Fibroblast of lung (primary cell): ENCODE measurements at regions not wholly inside any gene's neighbourhood (a gene's known extent, or its start where the extent isn't known, plus 50 kb on each side); places are given as distances from the start of the nearest gene placed in this dataset.

Experiments used
- DNase-seq, 2 donors: peaks; one replicate each; pipeline versions ENCODE4 v3.0.0 to v3.0.0-alpha.2; 2010; ENCODE audit warnings: low read depth in 2 of 2
- H2AFZ ChIP-seq: 2 replicates; pipeline ENCODE4 v1.5.1; 2012; ENCODE audit warnings: low read length, control low read depth, inconsistent platforms
- H3K27ac ChIP-seq: 2 replicates; pipeline ENCODE4 v1.5.1; 2011; ENCODE audit warnings: low read length, control low read depth; ENCODE audit not compliant: insufficient read depth
- H3K27me3 ChIP-seq: 2 replicates; pipeline ENCODE4 v1.5.1; 2011; ENCODE audit warnings: mild to moderate bottlenecking, low read length; ENCODE audit not compliant: control insufficient read depth, insufficient read depth
- H3K36me3 ChIP-seq: 2 replicates; pipeline ENCODE4 v1.5.1; 2011; ENCODE audit warnings: low read length; ENCODE audit not compliant: control insufficient read depth, insufficient read depth
- H3K4me1 ChIP-seq: 2 replicates; pipeline ENCODE4 v1.5.1; 2011; ENCODE audit warnings: low read length; ENCODE audit not compliant: control insufficient read depth, insufficient read depth; ENCODE audit errors: extremely low read depth
- H3K4me2 ChIP-seq: 2 replicates; pipeline ENCODE4 v1.5.1; 2011; ENCODE audit warnings: low read length, control low read depth; ENCODE audit not compliant: insufficient read depth; ENCODE audit errors: extremely low read depth
- H3K4me3 ChIP-seq, 4 experiments: fragments of 200-600 bp in 1 of 4; sonication (generic) in 1 of 4; replicated peaks in 1 of 4; 2 replicates each; pipeline ENCODE4 v1.5.1; 2011 to 2016; ENCODE audit warnings: low read length in 4 of 4, low read depth in 3 of 4, mild to moderate bottlenecking in 3 of 4, control low read depth in 2 of 4, inconsistent platforms in 1 of 4, mixed read lengths in 1 of 4; ENCODE audit not compliant: insufficient read depth in 1 of 4; ENCODE audit errors: control extremely low read depth in 1 of 4
- H3K79me2 ChIP-seq: 2 replicates; pipeline ENCODE4 v1.5.1; 2012; ENCODE audit warnings: mild to moderate bottlenecking, low read length, inconsistent platforms; ENCODE audit not compliant: control insufficient read depth, insufficient read depth
- H3K9ac ChIP-seq: 2 replicates; pipeline ENCODE4 v1.5.1; 2011; ENCODE audit warnings: mild to moderate bottlenecking, low read length, control low read depth; ENCODE audit not compliant: insufficient read depth
- H3K9me3 ChIP-seq: 2 replicates; pipeline ENCODE4 v1.5.1; 2012; ENCODE audit warnings: low read depth, low read length; ENCODE audit not compliant: control insufficient read depth, insufficient read depth
- H4K20me1 ChIP-seq: 2 replicates; pipeline ENCODE4 v1.5.1; 2011; ENCODE audit warnings: low read length; ENCODE audit not compliant: control insufficient read depth, insufficient read depth; ENCODE audit errors: extremely low read depth
- CTCF ChIP-seq, 2 donors: IDR thresholded peaks in 1 of 2; conservative IDR thresholded peaks in 1 of 2; 1 replicate in 1 of 2; 2 replicates in 1 of 2; pipeline ENCODE4 v1.5.1; 2011 to 2012; ENCODE audit warnings: low read length in 2 of 2, control low read depth in 1 of 2, inconsistent platforms in 1 of 2, low read depth in 1 of 2, mild to moderate bottlenecking in 1 of 2
- EZH2 ChIP-seq: IDR thresholded peaks from 2 replicates; pipeline ENCODE4 v1.5.1; 2012; ENCODE audit warnings: low read length, control low read depth, mild to moderate bottlenecking; ENCODE audit errors: missing control alignments

GRCh38 chr6:139862311-139862710, 487.9 kb upstream of the CITED2 start:
- DNase-seq = peak; percentile 16 to 39

GRCh38 chr6:139860203-139860602, 485.8 kb upstream of the CITED2 start:
- Histone ChIP-seq H3K79me2 (no peaks in the 10 kb centered on the region), H3K27me3 (no peaks in the 10 kb centered on the region), H3K4me2 (no peak overlapping the region), H4K20me1 (no peaks in the 10 kb centered on the region), H3K36me3 (no peaks in the 10 kb centered on the region), H3K9ac (no peak overlapping the region), H3K27ac (no peak overlapping the region), H3K4me3 (no peak overlapping the region), H3K4me1 (peaks cover 7% of the 10 kb centered on the region), H2AFZ (no peak overlapping the region), H3K9me3 (no peaks in the 10 kb centered on the region)
- DNase-seq = no peak
- TF ChIP-seq EZH2 (no peak), CTCF (conservative IDR thresholded peaks at IDR 0.05 in 1 of 2, IDR thresholded peaks at IDR 0.05 in 1 of 2; ENCODE audit: low read depth in 1 of 2, low read length in 2 of 2) (no peak)

More at GRCh38 chr6:139862311-139862710, 487.9 kb upstream of the CITED2 start:
- H3K9ac ChIP-seq = no peak overlapping the region
- H3K79me2 ChIP-seq = no peaks in the 10 kb centered on the region
- H4K20me1 ChIP-seq = no peaks in the 10 kb centered on the region
- H2AFZ ChIP-seq = no peak overlapping the region
- no peaks in the 10 kb centered on the region for H3K27me3 ChIP-seq
- no peaks in the 10 kb centered on the region for H3K36me3 ChIP-seq
- H3K27ac ChIP-seq = no peak overlapping the region
- no peak overlapping the region for H3K4me2 ChIP-seq
- TF ChIP-seq CTCF (conservative IDR thresholded peaks at IDR 0.05 in 1 of 2, IDR thresholded peaks at IDR 0.05 in 1 of 2; ENCODE audit: low read depth in 1 of 2, low read length in 2 of 2) (no peak), EZH2 (no peak)
- H3K9me3 ChIP-seq = no peaks in the 10 kb centered on the region
- H3K4me1 ChIP-seq = no peaks in the 10 kb centered on the region
- H3K4me3 ChIP-seq = no peak overlapping the region

DNA sequence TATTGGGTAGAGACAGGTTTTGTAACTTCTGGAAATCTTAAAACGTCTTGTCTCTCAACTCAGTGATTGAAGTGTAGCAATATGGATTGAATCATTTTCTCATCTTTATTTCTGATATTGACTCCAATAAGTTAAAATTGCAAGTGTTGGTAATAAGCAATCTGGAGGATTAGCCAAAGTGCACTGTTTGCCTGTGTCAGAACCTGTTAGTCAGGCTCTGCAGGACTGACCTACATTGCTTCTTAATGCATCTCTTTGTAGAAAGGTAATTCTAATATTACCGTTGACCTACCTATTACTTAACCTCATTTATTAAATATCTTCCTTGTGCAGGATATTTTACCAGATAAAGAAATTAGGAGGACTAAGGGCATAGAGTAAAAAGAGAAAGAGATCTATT, 484.0 kb upstream of the CITED2 start:
- H3K4me3 ChIP-seq = no peak overlapping the region
- no peaks in the 10 kb centered on the region for H4K20me1 ChIP-seq
- H3K79me2 ChIP-seq = no peaks in the 10 kb centered on the region
- no peak for TF ChIP-seq CTCF (conservative IDR thresholded peaks at IDR 0.05 in 1 of 2, IDR thresholded peaks at IDR 0.05 in 1 of 2; ENCODE audit: low read depth in 1 of 2, low read length in 2 of 2)
- no peak for TF ChIP-seq EZH2
- H3K9ac ChIP-seq = no peak overlapping the region
- no peak overlapping the region for H3K4me2 ChIP-seq
- H3K36me3 ChIP-seq = no peaks in the 10 kb centered on the region
- no peaks in the 10 kb centered on the region for H3K27me3 ChIP-seq
- peaks cover 8% of the 10 kb centered on the region for H3K4me1 ChIP-seq
- no peak for DNase-seq
- no peaks in the 10 kb centered on the region for H3K9me3 ChIP-seq
- no peak overlapping the region for H3K27ac ChIP-seq
- H2AFZ ChIP-seq = no peak overlapping the region
